ENCODE measurements at regions not wholly inside any gene's neighbourhood (a gene's known extent, or its start where the extent isn't known, plus 50 kb on each side); places are given as distances from the start of the nearest gene placed in this dataset.

DNA sequence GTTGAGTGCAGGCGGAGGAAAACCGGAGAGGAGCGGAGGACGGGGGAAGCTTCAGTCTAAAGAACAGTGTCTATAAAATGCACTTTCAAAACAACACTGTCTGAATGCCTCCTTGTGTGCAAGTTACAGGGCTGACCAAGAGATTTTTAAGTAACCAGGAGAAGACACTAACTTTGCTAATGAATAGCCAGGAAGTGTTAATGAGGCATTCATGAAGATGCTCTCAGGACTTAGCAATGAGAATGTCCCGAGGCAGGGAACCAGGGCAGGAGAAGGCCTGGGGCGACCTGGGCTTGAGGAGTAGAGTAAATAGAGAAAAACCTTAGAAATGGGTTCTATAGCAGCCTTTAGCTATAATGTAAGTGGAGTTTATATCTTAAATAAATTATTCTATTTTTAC is 312.1 kb downstream of the SKIDA1 start:
- no peak overlapping the region for H3K9ac ChIP-seq (ENCODE audit: insufficient read length, low read depth)
- H3K27me3 ChIP-seq (ENCODE audit: insufficient read depth, insufficient read length) = no peaks in the 10 kb centered on the region
- no peak for DNase-seq (ENCODE audit: low read depth, low spot score)
- H3K4me3 ChIP-seq (ENCODE audit: insufficient read length, low read depth) = no peak overlapping the region
- H3K9me3 ChIP-seq (ENCODE audit: insufficient read depth, low read length) = peaks cover 3% of the 10 kb centered on the region; the same call in 1 of the 2 replicates
- no peaks in the 10 kb centered on the region for H3K4me1 ChIP-seq (ENCODE audit: insufficient read depth, insufficient read length)
- TF ChIP-seq YY1 (IDR thresholded peaks at IDR 0.05; ENCODE audit: insufficient read depth, insufficient read length) (no peak), ZNF274 (IDR thresholded peaks at IDR 0.05; ENCODE audit: low read depth, low read length) (no peak), SUZ12 (IDR thresholded peaks at IDR 0.05; ENCODE audit: extremely low read depth, insufficient read depth, insufficient read length) (no peak)
- H3K36me3 ChIP-seq (ENCODE audit: insufficient read depth, insufficient read length, low read length) = no peaks in the 10 kb centered on the region

- TF ChIP-seq SUZ12 (IDR thresholded peaks at IDR 0.05; ENCODE audit: extremely low read depth, insufficient read depth, insufficient read length) = no peak
- no peak for TF ChIP-seq YY1 (IDR thresholded peaks at IDR 0.05; ENCODE audit: insufficient read depth, insufficient read length)
- TF ChIP-seq ZNF274 (IDR thresholded peaks at IDR 0.05; ENCODE audit: low read depth, low read length) = no peak
- Histone ChIP-seq H3K4me1 (ENCODE audit: insufficient read depth, insufficient read length) (no peaks in the 10 kb centered on the region), H3K36me3 (ENCODE audit: insufficient read depth, insufficient read length, low read length) (no peaks in the 10 kb centered on the region), H3K9me3 (ENCODE audit: insufficient read depth, low read length) (peaks cover 8% of the 10 kb centered on the region), H3K27me3 (ENCODE audit: insufficient read depth, insufficient read length) (no peaks in the 10 kb centered on the region), H3K4me3 (ENCODE audit: insufficient read length, low read depth) (no peak overlapping the region), H3K9ac (ENCODE audit: insufficient read length, low read depth) (no peak overlapping the region)
- DNase-seq (ENCODE audit: low read depth, low spot score) = no peak
These were observed 312.6 kb downstream of the SKIDA1 start for GRCh38 chr10:21212912-21213311.

GRCh38 chr10:21212348-21212747 is 313.1 kb downstream of the SKIDA1 start:
- DNase-seq (ENCODE audit: low read depth, low spot score) = no peak
- Histone ChIP-seq H3K9ac (ENCODE audit: insufficient read length, low read depth) (no peak overlapping the region), H3K4me3 (ENCODE audit: insufficient read length, low read depth) (no peak overlapping the region), H3K36me3 (ENCODE audit: insufficient read depth, insufficient read length, low read length) (no peaks in the 10 kb centered on the region), H3K9me3 (ENCODE audit: insufficient read depth, low read length) (peaks cover 14% of the 10 kb centered on the region), H3K4me1 (ENCODE audit: insufficient read depth, insufficient read length) (no peaks in the 10 kb centered on the region), H3K27me3 (ENCODE audit: insufficient read depth, insufficient read length) (no peaks in the 10 kb centered on the region)
- TF ChIP-seq YY1 (IDR thresholded peaks at IDR 0.05; ENCODE audit: insufficient read depth, insufficient read length) = no peak
- no peak for TF ChIP-seq ZNF274 (IDR thresholded peaks at IDR 0.05; ENCODE audit: low read depth, low read length)
- no peak for TF ChIP-seq SUZ12 (IDR thresholded peaks at IDR 0.05; ENCODE audit: extremely low read depth, insufficient read depth, insufficient read length)

DNA sequence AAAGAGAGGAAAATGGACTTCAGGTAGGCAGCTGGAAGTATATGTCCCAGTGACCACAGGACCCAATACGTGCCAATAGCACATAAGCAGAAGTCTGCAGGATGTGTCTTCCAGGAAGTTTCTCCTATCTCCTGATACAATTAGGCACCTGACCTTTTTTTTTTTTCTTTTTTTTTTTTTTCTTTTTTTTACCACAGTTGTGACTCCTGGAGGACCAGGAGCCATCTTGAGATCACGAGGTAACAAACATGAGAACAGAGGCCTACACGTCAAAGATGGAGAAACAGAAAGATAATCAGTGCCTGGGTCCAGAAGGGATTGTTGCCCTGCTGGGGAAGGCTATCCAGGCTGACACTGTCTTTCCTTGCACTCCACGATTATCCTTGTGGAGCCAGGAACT is 312.4 kb upstream of the NEBL start:
- no peaks in the 10 kb centered on the region for H3K36me3 ChIP-seq (ENCODE audit: insufficient read depth, insufficient read length, low read length)
- no peak overlapping the region for H3K4me3 ChIP-seq (ENCODE audit: insufficient read length, low read depth)
- TF ChIP-seq ZNF274 (IDR thresholded peaks at IDR 0.05; ENCODE audit: low read depth, low read length) (no peak), YY1 (IDR thresholded peaks at IDR 0.05; ENCODE audit: insufficient read depth, insufficient read length) (no peak), SUZ12 (IDR thresholded peaks at IDR 0.05; ENCODE audit: extremely low read depth, insufficient read depth, insufficient read length) (no peak)
- no peaks in the 10 kb centered on the region for H3K27me3 ChIP-seq (ENCODE audit: insufficient read depth, insufficient read length)
- DNase-seq (ENCODE audit: low read depth, low spot score) = no peak
- H3K4me1 ChIP-seq (ENCODE audit: insufficient read depth, insufficient read length) = no peaks in the 10 kb centered on the region
- no peak overlapping the region for H3K9ac ChIP-seq (ENCODE audit: insufficient read length, low read depth)
- peaks cover 15% of the 10 kb centered on the region for H3K9me3 ChIP-seq (ENCODE audit: insufficient read depth, low read length)

GRCh38 chr10:21208666-21209316 is 311.7 kb upstream of the NEBL start:
- H3K4me1 ChIP-seq (ENCODE audit: insufficient read depth, insufficient read length) = no peaks in the 10 kb centered on the region
- H3K4me3 ChIP-seq (ENCODE audit: insufficient read length, low read depth) = no peak overlapping the region
- H3K9me3 ChIP-seq (ENCODE audit: insufficient read depth, low read length) = peaks cover 15% of the 10 kb centered on the region
- H3K27me3 ChIP-seq (ENCODE audit: insufficient read depth, insufficient read length) = no peaks in the 10 kb centered on the region
- no peak for TF ChIP-seq YY1 (IDR thresholded peaks at IDR 0.05; ENCODE audit: insufficient read depth, insufficient read length)
- TF ChIP-seq ZNF274 (IDR thresholded peaks at IDR 0.05; ENCODE audit: low read depth, low read length) = no peak
- TF ChIP-seq SUZ12 (IDR thresholded peaks at IDR 0.05; ENCODE audit: extremely low read depth, insufficient read depth, insufficient read length) = no peak
- no peak overlapping the region for H3K9ac ChIP-seq (ENCODE audit: insufficient read length, low read depth)
- DNase-seq (ENCODE audit: low read depth, low spot score) = no peak
- no peaks in the 10 kb centered on the region for H3K36me3 ChIP-seq (ENCODE audit: insufficient read depth, insufficient read length, low read length)

DNA sequence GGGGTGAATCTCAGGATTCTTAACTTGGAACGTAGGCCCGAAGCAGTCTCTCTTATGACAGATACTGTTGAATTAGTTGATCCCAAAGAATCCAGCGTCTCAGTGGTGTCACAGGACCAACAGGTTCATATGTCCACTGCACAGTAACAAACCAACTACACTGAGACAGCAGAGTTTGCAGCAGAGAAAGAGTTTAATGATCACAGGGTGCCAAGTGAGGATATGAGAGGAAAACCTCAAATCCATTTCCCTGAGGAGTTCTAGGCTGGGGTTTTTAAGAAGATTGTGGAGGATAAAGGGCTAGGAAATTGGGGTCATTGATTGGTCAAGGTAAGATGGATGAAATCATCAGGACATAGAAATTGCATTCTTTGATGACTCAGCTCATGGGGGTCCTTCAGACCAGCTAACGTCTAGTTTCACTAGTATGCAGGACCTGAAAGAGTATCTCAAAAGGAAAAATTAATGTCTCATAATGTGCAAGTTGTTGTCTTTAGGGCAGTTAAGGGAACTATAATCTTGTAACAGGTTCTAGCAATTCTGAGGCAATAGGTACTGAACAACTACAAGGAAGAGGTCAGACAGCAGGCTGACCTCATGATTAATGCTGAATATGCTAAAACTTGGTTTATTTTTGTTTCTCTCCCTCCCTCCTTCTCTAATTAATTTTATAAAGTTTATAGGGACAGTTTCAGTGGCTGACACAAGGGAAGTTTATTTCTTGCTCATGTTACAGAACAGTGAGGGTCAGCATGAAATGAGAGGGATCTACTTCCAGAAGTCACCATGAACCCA is 310.9 kb upstream of the NEBL start:
- Histone ChIP-seq H3K9ac (ENCODE audit: insufficient read length, low read depth) (no peak overlapping the region), H3K9me3 (ENCODE audit: insufficient read depth, low read length) (peaks cover 15% of the 10 kb centered on the region), H3K4me3 (ENCODE audit: insufficient read length, low read depth) (no peak overlapping the region), H3K36me3 (ENCODE audit: insufficient read depth, insufficient read length, low read length) (no peaks in the 10 kb centered on the region), H3K4me1 (ENCODE audit: insufficient read depth, insufficient read length) (no peaks in the 10 kb centered on the region), H3K27me3 (ENCODE audit: insufficient read depth, insufficient read length) (no peaks in the 10 kb centered on the region)
- TF ChIP-seq SUZ12 (IDR thresholded peaks at IDR 0.05; ENCODE audit: extremely low read depth, insufficient read depth, insufficient read length) (no peak), ZNF274 (IDR thresholded peaks at IDR 0.05; ENCODE audit: low read depth, low read length) (no peak), YY1 (IDR thresholded peaks at IDR 0.05; ENCODE audit: insufficient read depth, insufficient read length) (no peak)
- DNase-seq (ENCODE audit: low read depth, low spot score) = no peak

GRCh38 chr10:21205328-21205727 is 308.2 kb upstream of the NEBL start:
- no peak for TF ChIP-seq YY1 (IDR thresholded peaks at IDR 0.05; ENCODE audit: insufficient read depth, insufficient read length)
- DNase-seq (ENCODE audit: low read depth, low spot score) = no peak
- H3K4me3 ChIP-seq (ENCODE audit: insufficient read length, low read depth) = no peak overlapping the region
- peaks cover 15% of the 10 kb centered on the region for H3K9me3 ChIP-seq (ENCODE audit: insufficient read depth, low read length)
- no peaks in the 10 kb centered on the region for H3K4me1 ChIP-seq (ENCODE audit: insufficient read depth, insufficient read length)
- H3K27me3 ChIP-seq (ENCODE audit: insufficient read depth, insufficient read length) = no peaks in the 10 kb centered on the region
- no peaks in the 10 kb centered on the region for H3K36me3 ChIP-seq (ENCODE audit: insufficient read depth, insufficient read length, low read length)
- no peak overlapping the region for H3K9ac ChIP-seq (ENCODE audit: insufficient read length, low read depth)

Measured in NT2/D1 (cell line).